Esophagus muscularis mucosa (tissue), 3 donors: ENCODE measurements at regions not wholly inside any gene's neighbourhood (a gene's known extent, or its start where the extent isn't known, plus 50 kb on each side); places are given as distances from the start of the nearest gene placed in this dataset.

Source experiments
- POLR2A ChIP-seq: fragments of 450-650 bp; IDR thresholded peaks from one replicate; pipeline ENCODE4 v1.6.1; 2017; ENCODE audit warnings: antibody characterized with exemption, moderate library complexity, mild to moderate bottlenecking, low read depth
- POLR2AphosphoS5 ChIP-seq, 2 donors: sonication (generic); formaldehyde crosslinking; IDR thresholded peaks; one replicate each; pipeline ENCODE4 v1.6.1; 2017; ENCODE audit warnings: antibody characterized with exemption in 2 of 2
- TF ChIP-seq, protein P1 (sequence below), 3 experiments: fragments of 200-600 bp in 2 of 3; fragments of 450-650 bp in 1 of 3; sonication (generic) in 2 of 3; IDR thresholded peaks; one replicate each; pipeline ENCODE4 v1.5.1; 2017 to 2019; ENCODE audit warnings: antibody characterized with exemption in 3 of 3, mild to moderate bottlenecking in 2 of 3, moderate library complexity in 1 of 3

DNA sequence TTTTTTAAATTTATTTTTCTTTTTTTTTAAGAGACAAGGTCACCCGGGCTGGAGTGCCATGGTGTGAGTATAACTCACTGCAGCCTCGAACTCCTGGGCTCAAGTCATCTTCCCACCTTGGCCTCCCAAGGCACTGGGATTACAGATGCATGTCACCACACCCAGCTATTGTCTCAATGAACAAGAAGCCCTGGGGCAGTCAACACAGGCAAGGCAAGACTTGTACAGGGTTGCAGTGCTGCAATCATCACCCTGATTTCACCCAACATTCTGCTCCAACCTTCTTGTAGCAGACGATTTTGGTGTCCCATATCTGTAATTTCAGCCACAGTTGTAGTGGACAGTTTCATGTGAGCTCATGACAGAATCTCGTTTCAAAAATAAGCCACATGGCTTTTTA, 205.8 kb upstream of the KIF2A start:
- no peak for TF ChIP-seq POLR2AphosphoS5 (IDR thresholded peaks at IDR 0.05)
- TF ChIP-seq, protein P1, sequence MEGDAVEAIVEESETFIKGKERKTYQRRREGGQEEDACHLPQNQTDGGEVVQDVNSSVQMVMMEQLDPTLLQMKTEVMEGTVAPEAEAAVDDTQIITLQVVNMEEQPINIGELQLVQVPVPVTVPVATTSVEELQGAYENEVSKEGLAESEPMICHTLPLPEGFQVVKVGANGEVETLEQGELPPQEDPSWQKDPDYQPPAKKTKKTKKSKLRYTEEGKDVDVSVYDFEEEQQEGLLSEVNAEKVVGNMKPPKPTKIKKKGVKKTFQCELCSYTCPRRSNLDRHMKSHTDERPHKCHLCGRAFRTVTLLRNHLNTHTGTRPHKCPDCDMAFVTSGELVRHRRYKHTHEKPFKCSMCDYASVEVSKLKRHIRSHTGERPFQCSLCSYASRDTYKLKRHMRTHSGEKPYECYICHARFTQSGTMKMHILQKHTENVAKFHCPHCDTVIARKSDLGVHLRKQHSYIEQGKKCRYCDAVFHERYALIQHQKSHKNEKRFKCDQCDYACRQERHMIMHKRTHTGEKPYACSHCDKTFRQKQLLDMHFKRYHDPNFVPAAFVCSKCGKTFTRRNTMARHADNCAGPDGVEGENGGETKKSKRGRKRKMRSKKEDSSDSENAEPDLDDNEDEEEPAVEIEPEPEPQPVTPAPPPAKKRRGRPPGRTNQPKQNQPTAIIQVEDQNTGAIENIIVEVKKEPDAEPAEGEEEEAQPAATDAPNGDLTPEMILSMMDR (IDR thresholded peaks at IDR 0.05) = no peak
- no peak for TF ChIP-seq POLR2A
